Stimulated activated CD4-positive, alpha-beta T cell treated with anti-CD3 and anti-CD28 coated beads, Interleukin-2, amount 100 ng/mL, for 48 hours (primary cell): ENCODE measurements at regions not wholly inside any gene's neighbourhood (a gene's known extent, or its start where the extent isn't known, plus 50 kb on each side); places are given as distances from the start of the nearest gene placed in this dataset.

ENCODE experiments used
- DNase-seq, 2 donors: peaks; one replicate each; pipeline ENCODE4 v3.0.0-alpha.2; 2020

GRCh38 chr6:120039664-120040063 is 690.1 kb upstream of the MAN1A1 start:
- no peak for DNase-seq

DNA sequence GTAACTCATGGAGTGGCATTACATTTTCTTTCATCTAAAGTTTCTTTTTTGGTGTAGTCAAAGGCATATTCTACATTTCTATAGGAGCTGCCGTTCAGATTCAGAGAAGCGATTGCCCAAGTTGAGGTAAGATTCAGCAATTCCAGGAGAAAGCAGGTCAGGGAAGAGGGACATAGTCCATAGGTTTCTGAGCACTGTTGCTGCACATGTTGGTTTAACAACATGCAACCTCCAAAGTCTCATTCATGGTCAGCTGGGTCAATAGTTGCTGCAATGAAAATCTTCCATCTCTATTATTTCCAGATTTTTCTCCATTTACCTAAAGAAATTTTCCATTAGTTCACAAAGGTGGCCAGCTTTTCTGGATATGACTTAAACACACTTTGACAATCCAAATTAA is 682.3 kb upstream of the MAN1A1 start:
- DNase-seq = no peak

DNA sequence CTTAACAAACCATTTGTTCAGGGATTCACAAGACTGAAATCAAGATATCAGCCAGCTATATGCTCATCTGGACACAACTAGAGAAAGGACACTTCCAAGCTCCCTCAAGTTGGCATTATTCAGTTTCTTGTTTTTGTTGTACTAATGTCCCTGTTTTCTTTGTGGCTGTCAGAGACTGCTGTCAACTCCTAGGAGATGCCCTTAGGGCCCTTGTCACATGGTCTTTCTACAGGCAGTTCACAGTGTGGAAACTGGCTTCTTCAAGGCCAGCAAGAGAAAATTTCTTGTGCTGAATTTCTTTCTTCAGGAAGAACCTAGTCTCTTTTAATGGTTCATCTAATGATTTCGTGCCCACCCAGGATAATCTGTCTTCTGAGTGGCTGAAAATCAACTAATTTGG is 677.2 kb upstream of the MAN1A1 start:
- no peak for DNase-seq

GRCh38 chr6:120010075-120010474 is 660.5 kb upstream of the MAN1A1 start:
- no peak for DNase-seq

- no peak for DNase-seq
These were observed 655.9 kb upstream of the MAN1A1 start for GRCh38 chr6:120005292-120005976.

GRCh38 chr6:119986934-119987549 is 637.5 kb upstream of the MAN1A1 start:
- no peak for DNase-seq

DNA sequence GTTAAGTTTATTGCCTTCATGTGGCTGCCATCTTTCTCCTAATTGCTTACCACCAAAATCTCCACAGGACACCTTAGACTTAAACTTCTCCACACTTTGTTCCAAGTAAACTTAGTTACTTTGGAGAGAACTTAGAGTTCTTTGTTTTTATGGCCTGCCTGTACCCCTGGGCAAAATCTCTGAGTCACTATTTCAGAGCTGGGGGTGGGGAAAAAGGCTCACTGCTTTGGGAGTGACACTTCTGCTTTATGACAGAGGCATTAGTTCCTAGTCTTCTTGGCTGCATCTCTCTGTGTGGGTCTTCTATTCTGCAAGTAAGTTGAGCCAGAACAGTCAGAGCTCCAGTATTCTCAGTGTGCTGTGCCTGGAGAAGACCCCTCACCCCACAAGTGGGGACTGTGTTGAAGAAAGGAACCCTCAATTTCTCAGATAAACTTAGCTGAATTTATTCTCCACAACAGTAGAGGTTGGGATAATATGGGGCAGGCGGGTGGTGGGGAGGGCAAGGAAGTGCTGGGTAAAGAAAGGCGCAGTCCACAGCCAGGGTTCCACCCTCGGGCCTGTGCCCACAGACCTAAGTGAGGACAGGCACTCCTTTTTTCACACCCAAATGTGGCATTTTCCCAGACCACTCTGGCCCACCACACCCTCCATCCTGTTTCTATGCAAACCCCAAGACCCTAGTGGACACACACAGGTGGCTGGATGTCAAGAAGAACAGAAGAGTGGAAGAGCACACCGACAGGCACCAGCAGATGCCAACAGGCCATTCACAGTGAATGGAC is 636.6 kb upstream of the MAN1A1 start:
- DNase-seq = no peak

GRCh38 chr6:119980802-119981201 is 631.2 kb upstream of the MAN1A1 start:
- DNase-seq = no peak

DNA sequence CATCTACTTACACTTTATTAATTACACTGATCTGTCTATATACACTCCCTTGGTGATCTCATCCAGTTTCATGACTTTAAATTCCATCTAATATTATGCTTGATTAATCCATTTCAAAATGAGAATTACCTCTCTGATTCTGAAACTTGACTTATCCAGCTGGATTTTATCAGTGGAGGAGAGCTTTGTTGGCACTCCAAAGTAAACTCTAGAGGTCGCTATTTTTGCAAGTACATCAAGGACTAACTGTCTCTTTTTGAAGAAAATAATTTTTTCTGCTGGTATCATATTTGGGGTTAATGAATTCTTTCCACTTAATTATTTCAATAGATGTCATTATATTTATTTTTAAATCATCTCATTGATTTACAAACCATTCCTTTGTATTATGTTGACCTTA is 630.3 kb upstream of the MAN1A1 start:
- DNase-seq = no peak

DNA sequence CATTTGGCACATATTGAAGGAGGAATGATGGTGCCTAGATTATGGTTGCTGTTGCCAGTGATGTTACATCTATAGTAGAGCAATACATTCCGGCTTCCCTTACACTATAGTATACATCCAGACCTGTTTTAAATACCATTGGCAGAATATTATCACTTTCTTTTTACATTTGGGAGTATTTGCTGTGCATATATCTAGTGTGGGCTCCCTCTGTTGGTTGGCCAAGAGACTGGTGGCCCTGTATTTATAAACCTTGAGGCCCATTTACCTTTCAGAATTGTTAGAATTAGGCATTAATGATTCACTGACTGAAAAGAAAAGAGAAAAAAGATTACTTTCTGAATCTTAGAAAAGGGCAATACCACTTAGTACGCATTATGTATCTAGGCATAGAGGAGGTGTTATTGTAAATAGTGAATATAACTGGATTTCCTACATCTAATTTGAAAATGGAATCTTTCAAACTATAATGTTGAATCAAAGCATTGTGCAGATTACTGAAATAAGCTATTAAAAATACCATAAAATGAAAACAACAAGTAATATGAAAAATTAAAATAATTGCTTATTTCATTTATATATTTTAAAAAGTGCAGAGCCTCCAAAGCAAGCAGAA is 628.8 kb upstream of the MAN1A1 start:
- DNase-seq = no peak

GRCh38 chr6:119974430-119975159 is 625.0 kb upstream of the MAN1A1 start:
- no peak for DNase-seq

GRCh38 chr6:119966484-119966883 is 616.9 kb upstream of the MAN1A1 start:
- DNase-seq = peak; percentile 4 to 7

DNA sequence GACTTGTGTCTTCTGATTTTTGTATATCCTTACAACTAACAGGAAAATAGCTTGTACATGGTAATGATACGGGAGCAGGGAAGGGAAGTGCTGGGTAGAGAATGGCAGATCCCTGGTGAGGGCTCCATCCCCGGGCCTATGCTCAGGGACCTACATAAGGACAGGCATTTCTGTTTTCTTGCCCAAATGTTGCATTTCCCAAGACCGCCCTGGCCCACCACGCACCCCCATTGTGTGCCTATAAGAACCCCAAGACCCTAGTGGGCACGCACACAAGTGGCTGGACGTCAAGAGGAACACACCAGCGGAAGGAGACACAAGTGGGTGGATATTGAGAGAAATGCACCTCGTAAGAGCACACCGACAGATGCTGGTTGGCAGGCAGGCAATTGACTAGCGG is 616.3 kb upstream of the MAN1A1 start:
- no peak for DNase-seq

DNA sequence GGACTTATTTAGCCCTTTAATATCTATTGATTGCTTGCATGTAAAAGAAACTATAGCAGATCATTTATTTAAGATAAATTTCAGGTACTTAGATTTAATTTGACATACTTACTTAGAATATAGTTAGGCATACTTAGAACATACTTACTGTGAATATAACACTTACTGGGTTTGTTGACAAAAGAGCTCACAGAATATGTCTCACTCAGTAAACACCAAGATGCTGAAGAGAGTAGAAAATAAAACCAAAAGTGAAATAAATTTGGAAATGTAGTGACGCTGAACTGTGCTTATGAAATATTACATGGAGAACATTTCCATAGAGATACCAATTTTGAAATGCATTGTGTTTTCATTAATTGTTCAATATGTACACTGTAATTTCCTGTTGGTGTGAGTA is 615.4 kb upstream of the MAN1A1 start:
- no peak for DNase-seq

DNA sequence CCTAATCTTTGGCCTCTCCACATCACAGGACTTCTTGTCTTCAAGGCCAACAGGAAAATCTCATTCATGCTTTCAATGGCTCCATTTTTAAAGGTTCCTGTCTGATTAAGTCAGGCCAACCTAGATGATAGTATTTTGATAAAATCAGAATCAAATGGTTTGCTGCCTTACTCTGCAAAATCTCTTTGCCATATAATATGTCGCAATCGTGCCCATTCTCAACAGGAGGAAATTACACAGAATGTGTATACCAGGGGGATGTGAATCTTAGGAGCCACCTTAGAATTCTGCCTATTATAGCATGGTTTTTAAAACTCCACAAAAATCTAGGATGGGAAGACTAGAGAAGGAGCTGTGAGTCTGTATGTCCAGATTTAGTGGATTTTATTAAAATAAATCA is 612.9 kb upstream of the MAN1A1 start:
- no peak for DNase-seq

DNA sequence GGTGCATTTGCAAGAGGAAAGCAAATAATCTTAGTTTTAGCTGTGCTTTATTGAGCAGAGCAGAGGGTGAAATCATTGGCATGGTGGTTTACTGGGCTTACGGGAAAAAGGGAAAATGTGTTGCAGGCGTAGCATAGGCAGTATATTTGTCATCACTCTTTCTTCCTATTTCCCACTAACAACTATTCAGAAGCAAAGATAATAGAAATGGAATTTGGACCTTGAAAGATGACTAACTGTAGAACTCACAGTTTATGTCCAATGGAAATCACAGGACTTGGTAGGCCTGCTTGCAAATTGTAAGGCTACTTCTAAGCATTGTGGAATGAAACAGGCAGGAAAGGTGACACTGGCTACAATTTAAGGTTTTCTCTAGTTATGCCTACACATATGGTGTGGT is 611.9 kb upstream of the MAN1A1 start:
- no peak for DNase-seq

GRCh38 chr6:119960456-119960855 is 610.9 kb upstream of the MAN1A1 start:
- DNase-seq = no peak

- no peak for DNase-seq
These were observed 610.5 kb upstream of the MAN1A1 start for GRCh38 chr6:119960036-119960435.

- DNase-seq = no peak
These were observed 607.6 kb upstream of the MAN1A1 start for GRCh38 chr6:119957195-119957594.

- no peak for DNase-seq
These were observed 603.1 kb upstream of the MAN1A1 start for GRCh38 chr6:119952696-119953095.

DNA sequence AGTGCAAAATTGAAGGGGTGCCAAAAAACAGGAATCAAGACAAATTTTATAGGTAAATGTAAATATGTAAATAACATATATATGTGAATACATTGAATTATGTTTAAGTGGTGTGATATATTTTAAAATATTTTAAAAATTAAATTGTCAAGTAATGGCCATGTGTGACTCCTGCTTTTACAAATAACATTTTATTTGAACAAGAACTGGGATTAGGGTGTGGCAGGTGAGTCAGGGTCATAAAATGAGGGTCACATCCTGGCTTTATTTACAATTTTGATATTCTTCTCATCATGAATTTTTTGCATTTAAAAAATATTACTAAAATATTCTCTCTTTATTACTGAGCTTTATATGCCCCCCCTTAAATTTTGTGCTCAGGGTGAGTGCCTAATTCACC is 601.1 kb upstream of the MAN1A1 start:
- no peak for DNase-seq

- DNase-seq = no peak
These were observed 592.7 kb upstream of the MAN1A1 start for GRCh38 chr6:119942078-119942752.
